Fibroblast of skin of back (primary cell): ENCODE measurements at regions not wholly inside any gene's neighbourhood (a gene's known extent, or its start where the extent isn't known, plus 50 kb on each side); places are given as distances from the start of the nearest gene placed in this dataset.

Experiments
- DNase-seq: peaks from one replicate; pipeline ENCODE4 v3.0.0-alpha.2; 2013

DNA sequence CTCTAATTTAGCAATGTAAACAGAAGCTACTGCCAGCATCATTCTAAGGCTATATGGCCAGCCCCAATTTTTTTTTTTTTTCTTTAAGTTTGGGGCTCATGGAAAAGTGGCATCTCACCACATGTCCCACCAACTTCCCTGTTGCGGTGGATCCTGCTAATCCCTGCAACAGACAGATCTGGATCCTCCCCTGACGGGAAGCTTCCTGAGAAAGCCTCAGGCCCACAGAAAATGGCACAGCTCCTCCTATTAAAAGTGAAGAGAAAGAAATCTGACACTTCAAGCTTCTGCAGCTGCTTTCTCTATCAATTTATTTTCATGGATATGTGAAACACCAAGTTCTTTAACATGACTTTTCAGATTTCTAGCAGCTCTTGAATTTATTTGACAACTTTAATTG is 433.8 kb upstream of the DCN start:
- no peak for DNase-seq

DNA sequence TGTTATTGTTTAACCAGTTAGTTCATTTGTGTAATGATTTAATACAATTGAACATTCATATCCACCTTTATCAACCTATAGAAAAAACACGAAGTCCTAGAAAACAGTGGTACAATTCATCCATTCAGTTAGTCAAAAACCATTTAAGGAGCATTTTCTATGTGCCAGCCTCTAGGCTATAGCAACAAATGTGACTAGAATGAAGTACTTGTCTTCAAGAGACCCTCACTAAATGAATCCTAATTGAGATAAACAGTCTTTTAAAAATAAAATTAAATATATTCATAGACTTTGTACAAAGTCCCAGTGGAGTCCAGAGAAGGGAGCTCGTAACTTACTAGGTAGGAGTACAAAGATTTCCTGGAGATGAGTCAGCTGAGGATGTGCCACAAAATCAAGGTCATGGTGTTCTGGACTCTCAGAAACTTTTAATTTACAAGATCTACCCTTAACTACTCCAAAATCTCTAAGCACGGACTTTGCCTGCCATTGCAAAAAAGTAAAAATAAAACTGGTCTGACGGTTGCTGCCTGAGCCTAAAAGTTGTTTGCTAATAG is 430.7 kb upstream of the DCN start:
- no peak for DNase-seq

DNA sequence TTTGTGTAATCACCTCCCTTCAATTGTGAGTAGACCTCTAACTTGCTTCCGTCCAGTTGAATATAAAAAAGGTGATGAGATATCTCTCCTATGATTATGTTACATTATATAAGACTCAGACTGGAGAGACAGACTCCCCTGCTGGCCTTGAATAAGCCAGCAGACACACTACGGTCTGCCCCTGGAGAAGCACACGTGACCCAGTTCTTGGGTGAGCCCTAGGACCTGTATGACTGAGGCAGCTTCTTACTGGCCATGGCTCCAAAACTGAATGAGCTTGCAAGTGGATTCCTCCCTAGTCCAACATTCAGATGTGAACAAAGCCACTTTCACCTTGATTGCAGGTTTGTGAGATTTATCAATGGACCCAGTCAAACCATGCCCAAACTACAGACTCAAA is 427.9 kb upstream of the DCN start:
- no peak for DNase-seq

DNA sequence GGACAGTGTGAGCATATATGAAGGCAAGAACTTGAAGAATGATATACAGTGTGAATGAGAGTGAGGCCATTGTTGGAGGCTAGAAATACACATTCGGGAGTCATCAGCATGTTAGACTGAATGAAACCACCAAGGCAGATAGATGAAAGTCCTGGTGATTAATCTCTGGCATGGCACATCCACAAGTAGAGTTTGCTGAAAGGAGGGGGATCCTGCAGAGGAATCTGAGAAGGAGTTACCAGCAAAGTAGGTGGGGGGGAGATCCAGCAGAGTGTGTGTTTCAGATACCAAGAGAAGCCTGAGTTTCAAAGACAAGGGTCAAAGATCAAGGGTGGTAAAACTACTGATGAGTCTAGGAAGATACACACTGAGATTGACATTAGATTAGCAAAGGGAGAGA is 426.7 kb upstream of the DCN start:
- no peak for DNase-seq

DNA sequence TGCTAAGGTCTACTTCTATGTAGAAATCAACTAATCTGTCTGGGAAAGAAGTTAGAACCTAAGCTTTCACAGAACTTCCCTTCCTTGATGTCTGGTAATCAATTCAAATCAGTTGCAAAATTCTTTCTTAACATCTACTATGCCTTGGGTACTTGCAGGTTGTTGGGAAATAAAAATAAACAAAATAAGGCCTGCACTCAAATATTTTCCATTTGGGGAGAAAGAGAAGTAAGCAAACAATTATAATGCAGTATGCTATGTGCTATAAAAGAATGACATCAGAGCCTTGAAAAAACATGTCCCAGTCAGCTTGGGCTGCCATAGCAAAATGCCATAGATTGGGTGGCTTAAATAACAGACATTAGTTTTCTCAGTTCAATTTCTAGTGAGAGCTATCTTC is 425.9 kb upstream of the DCN start:
- no peak for DNase-seq

DNA sequence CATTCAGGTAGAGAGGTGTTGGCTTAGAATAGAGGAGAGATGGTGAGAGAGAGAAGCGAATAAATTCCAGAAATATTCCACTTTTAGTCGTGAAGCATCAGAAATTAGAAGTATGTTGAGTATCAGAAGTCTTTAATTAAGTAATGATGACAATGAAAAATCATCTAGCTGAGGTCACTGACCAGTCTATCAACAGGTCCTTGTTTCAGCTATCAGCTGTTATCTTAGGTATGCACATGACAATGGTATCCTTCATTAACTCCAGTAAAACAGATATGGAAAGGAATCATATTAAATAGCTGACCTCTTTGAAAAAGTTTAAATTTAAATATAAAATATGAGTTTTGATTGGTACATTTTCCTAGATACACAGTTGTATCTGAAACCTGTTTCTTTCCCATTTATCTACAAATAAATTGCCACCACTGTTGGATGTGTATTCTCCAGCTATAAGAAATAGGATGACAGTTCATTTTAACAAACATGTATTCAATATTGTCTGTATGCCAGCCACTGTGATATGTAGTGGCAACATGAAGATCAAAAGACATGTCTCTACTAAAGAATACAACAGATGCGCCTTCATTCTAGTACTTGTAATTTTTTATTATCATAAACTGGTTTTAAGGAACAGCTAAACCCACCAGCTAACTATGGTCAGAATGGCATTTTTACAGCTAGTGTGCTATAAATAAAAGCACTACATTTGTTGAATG is 424.2 kb upstream of the DCN start:
- DNase-seq: no peak

DNA sequence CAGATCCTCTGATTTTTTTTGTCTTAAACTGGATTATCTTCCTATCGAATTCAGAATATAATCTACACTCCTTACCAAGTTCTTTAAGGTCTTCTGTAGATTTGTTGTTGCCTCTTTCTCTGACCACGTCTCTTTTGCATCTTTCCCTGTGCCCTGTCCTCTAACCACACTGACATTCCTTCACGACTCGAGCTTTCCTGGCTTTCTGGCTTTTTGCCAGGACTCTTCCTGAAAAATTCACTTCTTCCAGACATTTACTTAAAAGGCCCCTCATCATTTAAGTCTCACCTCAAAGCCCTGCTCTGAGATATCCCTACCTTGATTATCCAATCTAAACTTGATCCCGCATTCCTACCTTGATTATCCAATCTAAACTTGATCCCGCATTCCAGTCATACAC is 422.3 kb upstream of the DCN start:
- peak; percentile 34 for DNase-seq

DNA sequence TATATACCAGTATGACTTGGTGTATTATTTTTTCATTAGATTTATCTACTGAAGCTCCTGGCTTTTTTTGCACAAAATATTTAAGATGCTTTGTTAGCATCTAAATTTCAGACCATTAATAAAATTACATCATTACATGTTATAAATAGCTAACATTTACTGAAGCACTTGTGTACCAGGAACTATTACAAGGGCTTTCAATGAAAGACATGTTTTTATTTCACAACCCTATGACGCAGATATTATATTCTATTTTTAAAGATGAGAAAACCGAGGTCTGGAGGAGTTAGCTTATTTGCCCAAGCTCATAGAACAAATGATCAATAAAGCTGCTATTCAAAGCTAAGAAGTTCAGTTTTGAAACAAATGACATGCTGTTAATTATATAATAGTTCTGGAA is 420.4 kb upstream of the DCN start:
- no peak for DNase-seq

DNA sequence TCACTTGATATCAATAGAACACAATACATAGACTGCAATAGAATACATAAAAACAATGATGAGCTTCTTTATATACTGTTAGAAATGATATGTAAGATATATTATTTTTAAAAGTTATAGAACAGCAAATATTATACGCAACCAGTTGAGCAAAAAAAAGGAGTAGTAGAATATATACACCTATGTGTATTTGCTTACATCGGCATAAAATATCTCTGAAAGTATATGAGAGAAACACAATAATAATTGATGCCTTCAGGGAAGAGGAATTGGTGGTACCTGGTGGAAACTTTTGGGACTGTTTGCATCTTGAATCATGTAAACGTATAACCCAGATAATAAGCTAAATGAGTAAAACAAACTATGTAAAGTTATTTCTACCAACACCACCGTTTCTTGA is 418.4 kb upstream of the DCN start:
- no peak for DNase-seq

DNA sequence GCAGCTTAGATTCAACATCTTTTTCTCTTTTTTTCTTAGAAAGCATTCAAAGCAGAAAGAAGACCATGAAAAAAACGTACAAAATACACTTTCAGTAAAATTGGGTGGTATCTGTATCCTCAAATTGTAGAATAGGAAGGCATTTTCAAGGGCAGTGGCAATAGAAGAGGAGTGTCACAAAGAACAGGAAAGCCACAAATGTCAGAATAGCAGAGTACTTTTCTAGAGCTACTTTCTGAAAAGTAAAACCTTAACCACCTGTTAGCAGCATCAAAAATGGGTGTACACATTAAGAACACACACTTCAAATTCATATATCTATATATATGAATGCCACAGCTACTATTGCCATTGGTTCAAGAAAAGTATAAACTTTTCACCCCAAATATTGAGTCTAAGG is 412.1 kb upstream of the DCN start:
- DNase-seq: no peak

DNA sequence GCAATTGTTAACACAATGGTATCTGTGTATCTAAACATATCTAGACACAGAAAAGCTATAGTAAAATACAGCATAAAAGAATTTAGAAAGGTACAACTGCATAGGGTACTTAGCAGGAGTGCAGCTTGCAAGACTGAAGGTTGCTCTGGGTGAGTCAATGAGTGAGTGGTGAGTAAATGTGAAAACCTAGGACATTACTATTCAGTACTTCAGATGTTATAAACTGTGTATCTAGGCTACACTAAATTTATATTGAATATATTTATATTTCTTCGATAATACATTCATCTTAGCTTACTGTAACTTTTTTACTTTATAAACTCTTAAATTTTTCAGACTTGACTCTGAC is 409.0 kb upstream of the DCN start:
- DNase-seq: no peak

DNA sequence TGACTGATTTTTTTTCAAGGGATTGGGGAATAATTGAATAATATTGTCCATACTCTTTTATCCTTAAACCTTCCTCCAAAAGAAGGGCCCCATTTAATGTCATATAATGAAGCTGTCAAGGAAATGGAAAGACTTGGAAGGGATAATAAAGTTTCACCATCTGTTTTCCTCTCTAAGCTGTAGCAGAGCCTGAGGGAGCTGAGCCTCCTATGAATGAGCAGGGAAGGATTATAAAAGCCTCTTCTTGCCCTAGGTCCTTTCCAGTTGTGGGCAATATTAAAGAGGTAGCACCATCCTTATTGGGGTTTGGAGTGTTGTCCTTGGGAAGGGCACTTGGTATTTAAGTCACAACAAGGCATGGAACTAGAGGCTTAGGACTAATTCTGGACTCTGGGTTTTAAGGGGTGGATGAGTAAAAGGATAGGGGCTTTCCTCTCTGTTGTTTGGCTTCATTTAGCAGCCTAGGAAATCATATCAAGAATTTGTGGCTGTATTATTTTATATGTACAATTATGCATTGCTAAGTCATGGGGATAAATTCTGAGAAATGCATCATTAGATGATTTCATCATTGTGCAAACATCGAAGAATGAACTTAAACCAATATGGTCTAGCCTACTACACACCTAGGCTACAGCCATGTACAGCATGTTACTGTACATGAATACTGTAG is 408.5 kb upstream of the DCN start:
- DNase-seq: no peak

DNA sequence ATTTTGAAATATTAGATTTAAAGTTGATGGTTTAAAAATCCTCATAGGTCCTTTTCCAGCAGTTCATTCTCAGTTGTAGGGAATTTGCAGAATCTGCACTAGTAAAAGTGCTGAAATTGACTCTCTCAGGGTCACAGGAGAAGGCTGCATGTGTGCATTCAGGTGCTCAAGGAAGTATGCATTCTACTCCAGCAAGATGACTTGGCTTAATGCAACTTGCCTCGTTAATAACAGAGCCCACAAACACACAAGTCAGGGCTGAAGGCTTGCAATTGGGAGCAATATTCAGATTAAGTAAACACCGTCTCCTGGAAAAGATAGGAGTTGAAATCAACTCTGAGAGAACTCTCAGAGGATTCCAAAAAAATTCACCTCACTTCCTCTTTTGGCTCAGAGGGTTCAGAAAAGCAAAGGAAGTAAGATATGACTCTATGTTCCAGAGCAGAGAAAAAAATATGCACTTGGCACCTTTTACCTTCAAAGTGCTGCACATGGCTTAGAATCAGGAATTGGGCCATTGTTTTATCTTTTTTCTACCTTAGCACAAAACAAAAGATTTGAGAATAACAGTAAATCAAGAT is 406.3 kb upstream of the DCN start:
- no peak for DNase-seq

DNA sequence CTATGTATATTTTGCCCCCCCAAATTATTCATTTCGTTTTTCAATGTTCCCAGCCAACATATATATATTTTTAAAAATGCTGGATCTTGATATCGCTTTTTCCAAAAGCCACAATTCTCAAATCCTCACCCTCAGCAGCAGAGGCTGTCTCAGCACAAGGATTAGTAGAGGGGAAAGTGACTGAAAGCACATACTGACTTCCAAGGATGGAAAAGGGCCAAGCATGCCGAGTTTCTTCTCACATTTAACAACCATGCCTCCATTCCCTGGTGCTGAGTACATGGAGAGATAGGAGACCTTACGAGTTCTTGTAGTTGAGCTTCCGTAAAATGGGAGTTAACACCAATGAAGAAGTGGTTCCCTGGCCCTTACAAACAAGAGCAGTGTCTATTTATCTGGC is 403.4 kb upstream of the DCN start:
- no peak for DNase-seq

DNA sequence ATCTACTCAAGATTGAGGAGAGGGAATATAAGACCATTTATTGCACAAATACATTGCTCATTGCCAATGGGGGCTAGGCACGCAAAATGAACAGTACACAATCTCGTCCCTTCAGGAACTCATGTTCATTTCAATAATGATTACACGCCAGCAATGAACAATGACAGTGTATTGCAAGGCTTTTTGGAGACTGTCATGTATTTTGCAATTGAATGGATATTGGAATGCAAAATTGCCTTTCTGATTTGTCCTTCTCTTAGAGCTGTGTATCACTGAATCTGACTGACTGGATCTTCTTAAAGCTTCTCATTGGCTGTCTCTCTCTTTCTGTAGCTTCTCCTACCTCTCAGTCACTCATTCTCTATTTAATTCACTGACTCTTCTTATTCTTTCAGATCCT is 400.2 kb upstream of the DCN start:
- DNase-seq: no peak

DNA sequence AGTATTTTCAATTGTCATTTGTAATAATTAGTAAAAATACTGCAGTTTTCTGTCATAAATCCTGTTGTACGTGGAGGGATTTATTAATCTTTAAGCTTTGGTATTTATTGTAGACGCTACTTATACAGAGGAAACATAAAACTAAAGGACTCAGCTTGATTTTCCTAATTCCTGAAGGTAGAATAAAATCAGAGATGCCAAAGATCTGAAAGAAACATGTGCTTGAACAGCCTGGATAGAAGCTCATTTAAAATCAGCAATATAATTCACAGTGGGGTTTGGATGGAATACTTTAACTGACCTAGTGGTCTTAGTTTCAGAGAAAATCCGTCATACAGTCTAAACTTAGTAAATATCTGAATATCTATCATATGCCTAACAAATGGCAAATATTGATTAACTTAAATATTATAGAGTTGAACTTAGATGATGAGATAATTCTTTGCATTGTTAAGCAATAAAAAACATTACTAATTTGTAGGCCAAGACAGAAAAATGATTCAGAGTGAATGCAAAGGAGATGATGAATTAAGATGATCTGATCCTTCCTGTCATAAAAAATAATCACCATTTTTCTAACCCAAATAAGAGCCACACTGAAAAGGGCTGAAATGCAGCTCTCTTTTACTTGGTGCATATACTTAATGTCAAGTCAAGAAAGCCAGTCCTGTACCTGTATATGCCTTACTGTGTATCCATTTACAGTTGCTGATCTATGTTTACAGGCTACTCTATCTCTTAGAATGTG is 397.1 kb upstream of the DCN start:
- DNase-seq: no peak

DNA sequence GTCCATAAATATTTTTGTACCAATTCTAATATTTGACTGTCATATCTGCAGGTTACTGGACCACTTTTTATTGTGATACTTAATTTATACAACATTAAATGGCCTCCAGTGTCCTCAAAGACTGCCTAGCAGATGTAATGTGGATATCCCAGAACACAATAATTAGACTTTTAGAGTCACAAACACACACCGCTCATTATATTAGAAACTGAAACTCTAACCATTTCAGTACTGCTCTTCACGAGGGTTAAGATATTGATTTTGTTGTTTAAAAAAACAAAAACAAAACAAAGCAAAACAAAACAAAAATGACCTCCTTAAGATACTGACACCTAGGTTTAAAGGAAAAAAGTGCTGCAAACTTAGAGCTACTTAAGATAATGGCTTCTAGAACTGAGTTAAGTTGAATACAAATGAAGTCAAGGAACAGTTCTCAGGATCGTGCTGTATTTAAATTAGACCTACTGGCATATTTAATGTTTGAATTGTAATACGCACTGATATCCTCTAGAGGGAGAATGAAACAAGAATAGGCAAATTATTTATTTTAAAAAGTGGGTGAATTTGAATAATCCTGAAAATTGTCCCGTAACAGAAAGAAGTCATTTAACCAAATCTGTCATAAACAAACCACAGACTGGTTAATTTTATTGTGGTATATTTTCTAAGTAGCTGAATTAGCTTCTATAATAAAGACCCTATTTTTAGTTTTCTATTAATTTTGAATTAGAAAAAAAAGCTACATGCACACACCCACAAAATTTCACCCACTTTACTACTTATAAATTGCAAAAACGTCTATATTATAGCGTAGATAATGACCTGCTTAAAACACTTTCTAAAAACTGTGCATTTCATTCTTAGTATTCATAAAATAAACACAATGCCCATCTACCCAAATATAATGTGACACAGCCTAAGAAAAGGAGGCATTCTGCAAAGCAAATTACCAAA is 395.2 kb upstream of the DCN start:
- peak; percentile 46 for DNase-seq

DNA sequence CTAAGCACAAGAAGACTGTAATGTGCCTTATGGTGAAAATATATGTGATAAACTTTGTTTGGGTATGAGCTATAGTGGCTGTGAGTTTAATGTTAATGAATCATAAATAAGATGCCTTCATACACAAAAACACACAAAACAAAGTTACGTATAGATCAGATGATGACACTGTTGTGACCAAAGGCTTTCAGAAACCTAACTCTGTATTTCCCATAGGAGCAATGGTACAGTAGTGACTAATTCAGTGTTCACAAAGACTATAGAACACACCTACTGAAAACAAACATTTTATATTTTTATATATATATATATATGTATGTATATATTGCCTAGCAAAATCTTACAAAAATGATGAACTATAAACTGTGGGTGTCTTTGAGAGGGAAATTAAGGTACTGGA is 393.8 kb upstream of the DCN start:
- DNase-seq: no peak

DNA sequence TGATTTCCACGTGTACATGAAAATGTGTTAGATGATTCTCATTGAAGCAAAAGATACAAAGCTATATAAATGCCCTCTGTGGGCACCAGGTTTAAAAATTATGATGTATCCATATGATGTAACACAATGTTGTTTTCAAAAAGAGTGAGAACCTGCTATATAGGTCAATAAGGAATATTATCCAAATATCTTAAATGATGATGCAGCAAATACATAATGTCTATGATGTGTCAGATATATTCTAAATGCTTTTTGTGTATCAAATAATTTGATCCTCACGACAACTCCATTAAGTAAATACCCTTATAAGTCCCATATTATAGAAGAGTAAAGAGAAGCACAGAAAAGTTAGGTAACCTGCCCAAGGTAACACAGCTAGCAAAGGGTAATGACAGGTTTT is 393.0 kb upstream of the DCN start:
- DNase-seq: no peak

DNA sequence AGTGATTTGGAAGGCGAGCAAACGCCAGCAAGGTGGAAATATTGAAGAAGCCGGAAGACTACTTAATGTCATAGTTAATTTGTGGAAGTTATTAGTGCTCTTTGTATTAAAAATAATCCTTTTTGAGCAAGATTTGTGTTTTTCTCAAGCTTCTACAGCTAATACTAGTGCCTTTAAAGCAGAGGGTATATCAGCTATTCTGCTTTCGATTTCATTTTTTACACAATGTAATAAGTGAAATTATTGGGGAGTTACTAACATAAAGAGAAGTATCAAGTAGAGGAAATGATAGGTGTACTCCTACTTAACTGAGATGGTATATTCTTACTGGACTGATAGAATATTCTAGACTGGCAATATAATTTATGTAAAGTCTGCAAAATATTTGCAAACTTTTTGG is 392.4 kb upstream of the DCN start:
- no peak for DNase-seq

DNA sequence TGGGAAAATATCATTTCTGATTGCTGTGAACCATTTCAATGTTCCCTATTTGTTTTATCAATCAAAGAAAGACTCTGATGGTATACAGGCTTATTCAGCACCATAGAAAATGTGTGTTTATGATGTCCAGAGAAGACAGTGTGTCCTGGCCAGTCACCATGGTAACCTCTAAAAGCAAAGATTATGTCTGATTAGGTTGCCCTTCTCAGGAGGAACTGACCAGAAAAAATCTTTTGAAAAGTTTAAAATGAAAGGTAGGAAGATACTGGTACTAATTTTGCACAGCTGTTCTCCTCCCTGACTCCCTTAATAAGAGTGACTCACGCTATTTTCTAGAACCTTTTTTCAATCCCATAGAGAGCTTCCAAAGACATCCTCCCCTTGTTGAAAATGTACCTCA is 391.8 kb upstream of the DCN start:
- DNase-seq: no peak

DNA sequence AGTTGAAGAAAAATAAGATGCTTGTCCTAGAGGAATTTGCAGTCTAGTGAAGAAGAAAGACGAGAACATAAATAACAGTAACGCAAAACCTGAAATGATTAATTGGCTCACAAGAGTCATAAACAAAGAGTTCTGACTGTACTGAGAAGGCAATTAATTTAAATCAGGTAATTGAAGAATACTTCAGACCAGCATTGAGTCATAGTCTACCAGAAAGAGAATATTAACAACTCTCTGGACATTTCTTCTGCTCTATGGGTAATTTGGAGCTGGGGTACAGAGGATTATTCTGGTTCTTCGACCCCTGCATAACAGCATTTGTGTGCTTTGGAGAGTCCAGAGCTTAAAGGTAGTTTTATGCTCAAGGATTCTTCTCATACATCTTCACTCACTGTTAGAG is 390.3 kb upstream of the DCN start:
- no peak for DNase-seq
